ENCODE measurements at regions not wholly inside any gene's neighbourhood (a gene's known extent, or its start where the extent isn't known, plus 50 kb on each side); places are given as distances from the start of the nearest gene placed in this dataset.

DNA sequence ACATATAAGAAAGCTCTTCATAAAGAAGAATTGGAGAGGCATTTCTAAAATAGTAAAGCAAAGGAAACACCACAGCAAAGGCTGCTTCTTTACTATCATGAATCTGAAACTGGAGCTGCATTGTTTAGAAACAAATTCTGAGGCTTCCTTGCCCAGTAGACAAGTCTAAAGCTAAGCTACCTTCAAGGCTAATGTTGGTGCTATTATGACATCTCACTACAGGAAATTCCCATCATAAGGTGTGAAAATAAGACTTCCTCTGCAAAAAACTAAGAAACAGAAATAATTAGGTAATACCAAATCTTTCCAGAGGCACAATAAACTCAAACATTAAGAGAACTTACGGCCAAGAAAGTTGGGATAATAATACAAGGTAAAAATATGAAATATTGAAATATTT is 89.9 kb upstream of the P3H2 start:
- BruUV-seq (replicated peaks): no TSS peak
- Histone ChIP-seq H3K4me1 (replicated peaks in 1 of 2; ENCODE audit: control insufficient read depth in 2 of 2, insufficient read depth in 2 of 2, low read length in 2 of 2) (no peaks in the 10 kb centered on the region), H3K27me3 (ENCODE audit: control insufficient read depth in 2 of 2, insufficient read depth in 2 of 2, low read length in 2 of 2) (no peaks in the 10 kb centered on the region), H3K9me3 (replicated peaks; ENCODE audit: control insufficient read depth, insufficient read depth, low read depth, low read length) (peaks cover 2% of the 10 kb centered on the region; the same call in 1 of the 2 replicates), H2AFZ (ENCODE audit: low read depth, low read length) (no peak overlapping the region), H3K79me2 (ENCODE audit: control insufficient read depth, insufficient read depth, low read length) (no peaks in the 10 kb centered on the region), H4K20me1 (replicated peaks; ENCODE audit: control insufficient read depth, insufficient read depth, low read length) (no peaks in the 10 kb centered on the region), H3K9me1 (ENCODE audit: control insufficient read depth, insufficient read depth, low read length) (no peaks in the 10 kb centered on the region), H3K36me3 (ENCODE audit: control insufficient read depth, insufficient read depth, low read length) (no peaks in the 10 kb centered on the region), H3K27ac (ENCODE audit: extremely low read depth, low read depth, low read length) (no peak overlapping the region), H3K4me2 (ENCODE audit: insufficient read depth, low read length) (no peak overlapping the region), H3K9ac (ENCODE audit: insufficient read depth in 1 of 2, low read depth in 2 of 2, low read length in 2 of 2) (no peak overlapping the region), H3K4me3 (no peak overlapping the region)
- TF ChIP-seq ZNF274 (IDR thresholded peaks at IDR 0.05; ENCODE audit: borderline replicate concordance, low read depth, low read length) (no peak), HNRNPK (IDR thresholded peaks at IDR 0.05; ENCODE audit: low read depth, low read length, poor library complexity, severe bottlenecking) (no peak), ZNF780A (CRISPR knock-in tag; IDR thresholded peaks at IDR 0.05) (no peak), HOXB6 (CRISPR knock-in tag; IDR thresholded peaks at IDR 0.05; ENCODE audit: borderline replicate concordance) (no peak), SMAD2 (IDR thresholded peaks at IDR 0.05; ENCODE audit: low read depth, low read length) (no peak), NCOA2 (IDR thresholded peaks at IDR 0.05; ENCODE audit: partially characterized antibody in 2 of 2) (no peak), NUFIP1 (IDR thresholded peaks at IDR 0.05; ENCODE audit: partially characterized antibody) (no peak), FOS (IDR thresholded peaks at IDR 0.05; ENCODE audit: extremely low read depth, insufficient read length) (no peak), JUNB (CRISPR knock-in tag; conservative IDR thresholded peaks at IDR 0.05) (no peak), FOXK2 (conservative IDR thresholded peaks at IDR 0.05 in 1 of 2, IDR thresholded peaks at IDR 0.05 in 1 of 2; ENCODE audit: low read depth in 2 of 2) (no peak), CBX3 (IDR thresholded peaks at IDR 0.05; ENCODE audit: borderline replicate concordance in 1 of 2, low read length in 2 of 2) (no peak), PHB2 (IDR thresholded peaks at IDR 0.05; ENCODE audit: low read depth) (no peak), DMBX1 (CRISPR knock-in tag; IDR thresholded peaks at IDR 0.05; ENCODE audit: borderline replicate concordance) (no peak), TCF3 (CRISPR knock-in tag; IDR thresholded peaks at IDR 0.05) (no peak), CBX8 (IDR thresholded peaks at IDR 0.05; ENCODE audit: borderline replicate concordance, extremely low read depth, low read depth, low read length, poor library complexity, severe bottlenecking) (no peak), ZNF766 (CRISPR knock-in tag; conservative IDR thresholded peaks at IDR 0.05) (no peak), POLR2A (conservative IDR thresholded peaks at IDR 0.05) (no peak)
- TF ChIP-seq, protein P1, sequence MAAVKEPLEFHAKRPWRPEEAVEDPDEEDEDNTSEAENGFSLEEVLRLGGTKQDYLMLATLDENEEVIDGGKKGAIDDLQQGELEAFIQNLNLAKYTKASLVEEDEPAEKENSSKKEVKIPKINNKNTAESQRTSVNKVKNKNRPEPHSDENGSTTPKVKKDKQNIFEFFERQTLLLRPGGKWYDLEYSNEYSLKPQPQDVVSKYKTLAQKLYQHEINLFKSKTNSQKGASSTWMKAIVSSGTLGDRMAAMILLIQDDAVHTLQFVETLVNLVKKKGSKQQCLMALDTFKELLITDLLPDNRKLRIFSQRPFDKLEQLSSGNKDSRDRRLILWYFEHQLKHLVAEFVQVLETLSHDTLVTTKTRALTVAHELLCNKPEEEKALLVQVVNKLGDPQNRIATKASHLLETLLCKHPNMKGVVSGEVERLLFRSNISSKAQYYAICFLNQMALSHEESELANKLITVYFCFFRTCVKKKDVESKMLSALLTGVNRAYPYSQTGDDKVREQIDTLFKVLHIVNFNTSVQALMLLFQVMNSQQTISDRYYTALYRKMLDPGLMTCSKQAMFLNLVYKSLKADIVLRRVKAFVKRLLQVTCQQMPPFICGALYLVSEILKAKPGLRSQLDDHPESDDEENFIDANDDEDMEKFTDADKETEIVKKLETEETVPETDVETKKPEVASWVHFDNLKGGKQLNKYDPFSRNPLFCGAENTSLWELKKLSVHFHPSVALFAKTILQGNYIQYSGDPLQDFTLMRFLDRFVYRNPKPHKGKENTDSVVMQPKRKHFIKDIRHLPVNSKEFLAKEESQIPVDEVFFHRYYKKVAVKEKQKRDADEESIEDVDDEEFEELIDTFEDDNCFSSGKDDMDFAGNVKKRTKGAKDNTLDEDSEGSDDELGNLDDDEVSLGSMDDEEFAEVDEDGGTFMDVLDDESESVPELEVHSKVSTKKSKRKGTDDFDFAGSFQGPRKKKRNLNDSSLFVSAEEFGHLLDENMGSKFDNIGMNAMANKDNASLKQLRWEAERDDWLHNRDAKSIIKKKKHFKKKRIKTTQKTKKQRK (IDR thresholded peaks at IDR 0.05; ENCODE audit: borderline replicate concordance, low read depth, low read length): no peak
- no peak for FAIRE-seq
- in situ Hi-C loops (cut with MboI) (no loop called here), intact Hi-C loops (cut with micrococcal nuclease) (no loop called here)
- WGBS (ENCODE audit: insufficient coverage, low coverage, missing lambda C conversion rate): 8% methylated on average over 1 of the region's 1 CpG
- ATAC-seq: no peak
- no peak for DNase-seq (ENCODE audit: extremely low read depth in 1 of 4, low spot score in 3 of 4)
- ChIA-PET CTCF (ENCODE audit: low intra/inter-chr PET ratio) (no interaction called here), POLR2A (no interaction called here)

Data from K562 (cell line).